ENCODE measurements at regions not wholly inside any gene's neighbourhood (a gene's known extent, or its start where the extent isn't known, plus 50 kb on each side); places are given as distances from the start of the nearest gene placed in this dataset.

GRCh38 chr13:89673789-89674311 lies 1673.6 kb upstream of the MIR17HG start:
- no peak for DNase-seq

- DNase-seq: no peak
Measured at GRCh38 chr13:89678466-89679121, 1668.9 kb upstream of the MIR17HG start.

- DNase-seq: no peak
Measured at GRCh38 chr13:89684896-89685295, 1662.6 kb upstream of the MIR17HG start.

- no peak for DNase-seq
Measured at GRCh38 chr13:89686171-89686570, 1661.3 kb upstream of the MIR17HG start.

GRCh38 chr13:89687066-89687465 lies 1660.4 kb upstream of the MIR17HG start:
- no peak for DNase-seq

- no peak for DNase-seq
Measured at GRCh38 chr13:89688918-89689317, 1658.6 kb upstream of the MIR17HG start.

- DNase-seq: peak; percentile 49
Measured at GRCh38 chr13:89694451-89694850, 1653.0 kb upstream of the MIR17HG start.

GRCh38 chr13:89695343-89696257 lies 1651.9 kb upstream of the MIR17HG start:
- DNase-seq: peak; percentile 58

GRCh38 chr13:89701913-89702312 lies 1645.6 kb upstream of the MIR17HG start:
- no peak for DNase-seq

GRCh38 chr13:89704040-89704439 lies 1643.4 kb upstream of the MIR17HG start:
- DNase-seq: no peak

GRCh38 chr13:89708013-89708412 lies 1639.5 kb upstream of the MIR17HG start:
- DNase-seq: no peak

GRCh38 chr13:89721216-89721615 lies 1626.3 kb upstream of the MIR17HG start:
- no peak for DNase-seq

GRCh38 chr13:89726690-89727435 lies 1620.6 kb upstream of the MIR17HG start:
- peak; percentile 0 for DNase-seq

GRCh38 chr13:89733829-89734228 lies 1613.7 kb upstream of the MIR17HG start:
- DNase-seq: no peak

- no peak for DNase-seq
Measured at GRCh38 chr13:89737051-89737450, 1610.4 kb upstream of the MIR17HG start.

- DNase-seq: no peak
Measured at GRCh38 chr13:89738072-89738471, 1609.4 kb upstream of the MIR17HG start.

- no peak for DNase-seq
Measured at GRCh38 chr13:89740994-89741685, 1606.3 kb upstream of the MIR17HG start.

- DNase-seq: no peak
Measured at GRCh38 chr13:89746554-89746953, 1600.9 kb upstream of the MIR17HG start.

- no peak for DNase-seq
Measured at GRCh38 chr13:89748716-89749115, 1598.8 kb upstream of the MIR17HG start.

GRCh38 chr13:89749888-89750287 lies 1597.6 kb upstream of the MIR17HG start:
- DNase-seq: no peak

- no peak for DNase-seq
Measured at GRCh38 chr13:89750371-89750770, 1597.1 kb upstream of the MIR17HG start.

- DNase-seq: no peak
Measured at GRCh38 chr13:89751432-89751930, 1596.0 kb upstream of the MIR17HG start.

All from DMS53 (cell line).